Stomach (tissue), 4 donors: ENCODE measurements at regions not wholly inside any gene's neighbourhood (a gene's known extent, or its start where the extent isn't known, plus 50 kb on each side); places are given as distances from the start of the nearest gene placed in this dataset.

Experiments
- EP300 ChIP-seq: sonication (generic); formaldehyde crosslinking; IDR thresholded peaks from one replicate; pipeline ENCODE4 v1.6.1; 2017; ENCODE audit warnings: antibody characterized with exemption
- POLR2A ChIP-seq, 4 donors: fragments of 450-650 bp; IDR thresholded peaks; one replicate each; pipeline ENCODE4 v1.6.1; 2016; ENCODE audit warnings: antibody characterized with exemption in 4 of 4, control low read depth in 2 of 4, mild to moderate bottlenecking in 1 of 4, moderate library complexity in 1 of 4
- POLR2AphosphoS5 ChIP-seq, 3 donors: sonication (generic); formaldehyde crosslinking; IDR thresholded peaks; one replicate each; pipeline ENCODE4 v1.6.1; 2016; ENCODE audit warnings: antibody characterized with exemption in 3 of 3
- TF ChIP-seq, protein P1 (sequence below), 7 experiments: fragments of 450-650 bp in 4 of 7; fragments of 200-600 bp in 3 of 7; sonication (generic) in 3 of 7; IDR thresholded peaks; one replicate each; pipeline ENCODE4 v1.5.1; 2016 to 2019; ENCODE audit warnings: antibody characterized with exemption in 7 of 7, control low read depth in 2 of 7, mild to moderate bottlenecking in 1 of 7

GRCh38 chr5:63697811-63698210, 264.4 kb downstream of the HTR1A start:
- TF ChIP-seq, protein P1, sequence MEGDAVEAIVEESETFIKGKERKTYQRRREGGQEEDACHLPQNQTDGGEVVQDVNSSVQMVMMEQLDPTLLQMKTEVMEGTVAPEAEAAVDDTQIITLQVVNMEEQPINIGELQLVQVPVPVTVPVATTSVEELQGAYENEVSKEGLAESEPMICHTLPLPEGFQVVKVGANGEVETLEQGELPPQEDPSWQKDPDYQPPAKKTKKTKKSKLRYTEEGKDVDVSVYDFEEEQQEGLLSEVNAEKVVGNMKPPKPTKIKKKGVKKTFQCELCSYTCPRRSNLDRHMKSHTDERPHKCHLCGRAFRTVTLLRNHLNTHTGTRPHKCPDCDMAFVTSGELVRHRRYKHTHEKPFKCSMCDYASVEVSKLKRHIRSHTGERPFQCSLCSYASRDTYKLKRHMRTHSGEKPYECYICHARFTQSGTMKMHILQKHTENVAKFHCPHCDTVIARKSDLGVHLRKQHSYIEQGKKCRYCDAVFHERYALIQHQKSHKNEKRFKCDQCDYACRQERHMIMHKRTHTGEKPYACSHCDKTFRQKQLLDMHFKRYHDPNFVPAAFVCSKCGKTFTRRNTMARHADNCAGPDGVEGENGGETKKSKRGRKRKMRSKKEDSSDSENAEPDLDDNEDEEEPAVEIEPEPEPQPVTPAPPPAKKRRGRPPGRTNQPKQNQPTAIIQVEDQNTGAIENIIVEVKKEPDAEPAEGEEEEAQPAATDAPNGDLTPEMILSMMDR (IDR thresholded peaks at IDR 0.05) = no peak
- TF ChIP-seq POLR2AphosphoS5 (IDR thresholded peaks at IDR 0.05) (no peak), POLR2A (IDR thresholded peaks at IDR 0.05) (no peak), EP300 (no peak)
